IMR-90 (cell line): ENCODE measurements at regions not wholly inside any gene's neighbourhood (a gene's known extent, or its start where the extent isn't known, plus 50 kb on each side); places are given as distances from the start of the nearest gene placed in this dataset.

Experiments used
- CEBPB ChIP-seq: IDR thresholded peaks from 2 replicates; pipeline ENCODE4 v1.6.1; 2012; ENCODE audit warnings: low read depth, low read length, improper control_type of control experiment
- POLR2A ChIP-seq: IDR thresholded peaks from 2 replicates; pipeline ENCODE4 v1.6.1; 2012; ENCODE audit warnings: mild to moderate bottlenecking, low read depth, low read length
- RCOR1 ChIP-seq: IDR thresholded peaks from 2 replicates; pipeline ENCODE4 v1.6.1; 2012; ENCODE audit warnings: mild to moderate bottlenecking, low read length, improper control_type of control experiment; ENCODE audit not compliant: insufficient replicate concordance
- TF ChIP-seq, protein P1 (sequence below): conservative IDR thresholded peaks from 2 replicates; pipeline ENCODE4 v1.5.1; 2012; ENCODE audit warnings: mild to moderate bottlenecking, low read depth, low read length, improper control_type of control experiment
- TF ChIP-seq, protein P2 (sequence below): fragments of 150-350 bp; IDR thresholded peaks from 2 replicates; pipeline ENCODE4 v1.6.1; 2017; ENCODE audit warnings: mild to moderate bottlenecking, antibody characterized with exemption, low read length, low read depth

DNA sequence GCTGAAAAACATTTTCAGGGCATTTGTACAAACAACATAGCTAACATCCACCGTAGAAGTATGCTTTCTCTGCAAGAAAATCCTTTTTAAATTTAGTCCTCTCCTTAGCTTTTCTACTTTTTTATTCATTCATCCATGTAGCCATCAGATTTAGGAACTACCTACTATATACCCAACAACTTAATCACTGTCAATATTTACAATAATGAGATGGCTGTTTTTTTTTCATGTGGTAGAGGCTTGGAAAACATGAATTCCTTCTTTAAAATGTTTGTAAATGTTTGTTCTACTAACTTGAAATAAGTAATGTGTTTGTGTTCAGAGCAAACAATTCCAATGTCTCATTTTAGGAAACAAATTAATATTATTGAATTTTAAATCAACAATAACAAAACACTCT lies 78.2 kb upstream of the CAV2 start:
- TF ChIP-seq, protein P1, sequence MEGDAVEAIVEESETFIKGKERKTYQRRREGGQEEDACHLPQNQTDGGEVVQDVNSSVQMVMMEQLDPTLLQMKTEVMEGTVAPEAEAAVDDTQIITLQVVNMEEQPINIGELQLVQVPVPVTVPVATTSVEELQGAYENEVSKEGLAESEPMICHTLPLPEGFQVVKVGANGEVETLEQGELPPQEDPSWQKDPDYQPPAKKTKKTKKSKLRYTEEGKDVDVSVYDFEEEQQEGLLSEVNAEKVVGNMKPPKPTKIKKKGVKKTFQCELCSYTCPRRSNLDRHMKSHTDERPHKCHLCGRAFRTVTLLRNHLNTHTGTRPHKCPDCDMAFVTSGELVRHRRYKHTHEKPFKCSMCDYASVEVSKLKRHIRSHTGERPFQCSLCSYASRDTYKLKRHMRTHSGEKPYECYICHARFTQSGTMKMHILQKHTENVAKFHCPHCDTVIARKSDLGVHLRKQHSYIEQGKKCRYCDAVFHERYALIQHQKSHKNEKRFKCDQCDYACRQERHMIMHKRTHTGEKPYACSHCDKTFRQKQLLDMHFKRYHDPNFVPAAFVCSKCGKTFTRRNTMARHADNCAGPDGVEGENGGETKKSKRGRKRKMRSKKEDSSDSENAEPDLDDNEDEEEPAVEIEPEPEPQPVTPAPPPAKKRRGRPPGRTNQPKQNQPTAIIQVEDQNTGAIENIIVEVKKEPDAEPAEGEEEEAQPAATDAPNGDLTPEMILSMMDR, result no peak
- no peak for TF ChIP-seq RCOR1
- no peak for TF ChIP-seq CEBPB
- TF ChIP-seq, protein P2, sequence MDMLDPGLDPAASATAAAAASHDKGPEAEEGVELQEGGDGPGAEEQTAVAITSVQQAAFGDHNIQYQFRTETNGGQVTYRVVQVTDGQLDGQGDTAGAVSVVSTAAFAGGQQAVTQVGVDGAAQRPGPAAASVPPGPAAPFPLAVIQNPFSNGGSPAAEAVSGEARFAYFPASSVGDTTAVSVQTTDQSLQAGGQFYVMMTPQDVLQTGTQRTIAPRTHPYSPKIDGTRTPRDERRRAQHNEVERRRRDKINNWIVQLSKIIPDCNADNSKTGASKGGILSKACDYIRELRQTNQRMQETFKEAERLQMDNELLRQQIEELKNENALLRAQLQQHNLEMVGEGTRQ, result no peak
- TF ChIP-seq POLR2A, result no peak
